WTC11 (cell line): ENCODE measurements at regions not wholly inside any gene's neighbourhood (a gene's known extent, or its start where the extent isn't known, plus 50 kb on each side); places are given as distances from the start of the nearest gene placed in this dataset.

Experiments used
- ATAC-seq: fragments of 200-7000 bp; cut with Tn5 transposase; 2 replicates; pipeline ENCODE4 v1.10.0; 2021; ENCODE audit warnings: mild to moderate bottlenecking, moderate library complexity
- CTCF ChIA-PET: fragments of 300-600 bp; sonication (Branson Sonifier 250); formaldehyde crosslinking; loops from one replicate; lab custom pipeline; 2021; ENCODE audit warnings: antibody characterized with exemption; lab: Charles Lee
- POLR2A ChIA-PET: fragments of 350-600 bp; sonication (Branson Sonifier 250); formaldehyde crosslinking; loops from one replicate; lab custom pipeline; 2021; ENCODE audit warnings: antibody characterized with exemption; lab: Charles Lee
- DNase-seq: peaks from one replicate; pipeline ENCODE4 v3.0.0; 2021; ENCODE audit warnings: low spot score
- H3K27ac Mint-ChIP-seq: 2 replicates; pipeline ENCODE4 v1.8.0; 2021; ENCODE audit warnings: mixed read lengths
- H3K27me3 Mint-ChIP-seq: 2 replicates; pipeline ENCODE4 v1.8.0; 2021; ENCODE audit warnings: low read depth, mild to moderate bottlenecking, moderate library complexity, mixed read lengths
- H3K36me3 Mint-ChIP-seq: 2 replicates; pipeline ENCODE4 v1.8.0; 2021; ENCODE audit warnings: mixed read lengths
- H3K4me1 Mint-ChIP-seq: 2 replicates; pipeline ENCODE4 v1.8.0; 2022; ENCODE audit warnings: mixed read lengths
- H3K4me3 Mint-ChIP-seq: 2 replicates; pipeline ENCODE4 v1.8.0; 2021; ENCODE audit warnings: mild to moderate bottlenecking, moderate library complexity, mixed read lengths
- H3K9me3 Mint-ChIP-seq: 2 replicates; pipeline ENCODE4 v1.8.0; 2021; ENCODE audit warnings: mixed read lengths
- AR ChIP-seq: fragments of 250-450 bp; sonication (Bioruptor Pico); IDR thresholded peaks from 2 replicates; pipeline ENCODE4 v1.9.0; 2021; ENCODE audit warnings: mild to moderate bottlenecking
- ETV6 ChIP-seq: sonication (generic); formaldehyde crosslinking; IDR thresholded peaks from 2 replicates; pipeline ENCODE4 v1.8.1; 2022; ENCODE audit warnings: mild to moderate bottlenecking, missing genetic modification reagents
- FOXJ3 ChIP-seq: sonication (generic); formaldehyde crosslinking; IDR thresholded peaks from 2 replicates; pipeline ENCODE4 v1.9.0; 2021; ENCODE audit warnings: missing genetic modification reagents, mild to moderate bottlenecking, borderline replicate concordance
- FOXP1 ChIP-seq: sonication (generic); formaldehyde crosslinking; IDR thresholded peaks from 2 replicates; pipeline ENCODE4 v1.8.0; 2022; ENCODE audit warnings: missing genetic modification reagents, mild to moderate bottlenecking, moderate library complexity, borderline replicate concordance
- GTF2I ChIP-seq: fragments of 250-450 bp; sonication (Bioruptor Pico); conservative IDR thresholded peaks from 2 replicates; pipeline ENCODE4 v1.4.0; 2021; ENCODE audit warnings: mild to moderate bottlenecking
- HMGA2 ChIP-seq: fragments of 250-450 bp; sonication (Bioruptor Pico); IDR thresholded peaks from 2 replicates; pipeline ENCODE4 v1.4.0; 2021; ENCODE audit warnings: mild to moderate bottlenecking, moderate library complexity
- MYBL2 ChIP-seq: sonication (generic); formaldehyde crosslinking; IDR thresholded peaks from 2 replicates; pipeline ENCODE4 v1.8.1; 2023; ENCODE audit warnings: mild to moderate bottlenecking, moderate library complexity, missing genetic modification reagents
- NFYB ChIP-seq: sonication (generic); formaldehyde crosslinking; conservative IDR thresholded peaks from 2 replicates; pipeline ENCODE4 v1.8.0; 2022; ENCODE audit warnings: low read depth, missing genetic modification reagents
- NR2C2 ChIP-seq: sonication (generic); formaldehyde crosslinking; IDR thresholded peaks from 2 replicates; pipeline ENCODE4 v1.8.0; 2022; ENCODE audit warnings: mild to moderate bottlenecking, missing genetic modification reagents
- OVOL2 ChIP-seq: fragments of 250-450 bp; sonication (Bioruptor Pico); IDR thresholded peaks from 2 replicates; pipeline ENCODE4 v1.9.0; 2021; ENCODE audit warnings: mild to moderate bottlenecking, borderline replicate concordance
- SMAD4 ChIP-seq: sonication (generic); formaldehyde crosslinking; IDR thresholded peaks from 2 replicates; pipeline ENCODE4 v1.8.0; 2022; ENCODE audit warnings: mild to moderate bottlenecking, missing genetic modification reagents
- SOX15 ChIP-seq: fragments of 250-450 bp; sonication (Bioruptor Pico); IDR thresholded peaks from 2 replicates; pipeline ENCODE4 v1.9.0; 2021; ENCODE audit warnings: mild to moderate bottlenecking
- SP1 ChIP-seq: sonication (generic); formaldehyde crosslinking; conservative IDR thresholded peaks from 2 replicates; pipeline ENCODE4 v1.8.1; 2022; ENCODE audit warnings: missing genetic modification reagents
- TCF7 ChIP-seq: sonication (generic); formaldehyde crosslinking; IDR thresholded peaks from 2 replicates; pipeline ENCODE4 v1.8.0; 2022; ENCODE audit warnings: mild to moderate bottlenecking, low read depth, missing genetic modification reagents, moderate library complexity
- TP53 ChIP-seq: sonication (generic); formaldehyde crosslinking; IDR thresholded peaks from 2 replicates; pipeline ENCODE4 v1.8.1; 2023; ENCODE audit warnings: mild to moderate bottlenecking, missing genetic modification reagents
- ZNF396 ChIP-seq: fragments of 250-450 bp; sonication (Bioruptor Pico); IDR thresholded peaks from 2 replicates; pipeline ENCODE4 v1.8.0; 2021; ENCODE audit warnings: mild to moderate bottlenecking, moderate library complexity, borderline replicate concordance
- ZNF512 ChIP-seq: sonication (generic); formaldehyde crosslinking; IDR thresholded peaks from 2 replicates; pipeline ENCODE4 v1.8.1; 2022; ENCODE audit warnings: missing genetic modification reagents, borderline replicate concordance
- TF ChIP-seq, protein P1 (sequence below): sonication (generic); formaldehyde crosslinking; IDR thresholded peaks from 2 replicates; pipeline ENCODE4 v1.8.1; 2023; ENCODE audit warnings: mild to moderate bottlenecking, missing genetic modification reagents
- TF ChIP-seq, protein P2 (sequence below): sonication (generic); formaldehyde crosslinking; IDR thresholded peaks from 2 replicates; pipeline ENCODE4 v1.8.1; 2022; ENCODE audit warnings: low read depth, missing genetic modification reagents, borderline replicate concordance
- TF ChIP-seq, protein P3 (sequence below): sonication (generic); formaldehyde crosslinking; IDR thresholded peaks from 2 replicates; pipeline ENCODE4 v1.8.1; 2022; ENCODE audit warnings: mild to moderate bottlenecking, moderate library complexity, missing genetic modification reagents
- TF ChIP-seq, protein P4 (sequence below): sonication (generic); formaldehyde crosslinking; IDR thresholded peaks from 2 replicates; pipeline ENCODE4 v1.8.1; 2023; ENCODE audit warnings: mild to moderate bottlenecking, missing genetic modification reagents, moderate library complexity

DNA sequence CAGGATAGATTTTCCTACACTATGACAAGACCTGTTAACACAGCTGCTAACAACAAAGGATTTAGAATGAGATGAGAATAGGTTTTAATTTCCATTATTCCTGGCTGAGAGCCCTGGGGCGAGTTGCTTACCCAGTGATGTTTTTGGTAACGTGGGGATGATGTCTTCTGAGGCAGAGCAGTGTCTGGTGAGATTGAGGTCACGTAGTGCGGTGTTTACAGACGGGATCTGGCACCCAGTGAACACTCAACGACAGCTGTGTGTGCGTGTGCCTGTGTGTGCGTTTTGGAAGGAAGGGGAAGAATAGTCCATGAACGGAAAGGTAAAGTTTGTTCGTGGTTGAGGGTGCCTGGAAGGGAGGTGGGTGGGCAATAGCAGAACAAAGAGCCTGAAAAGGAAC is 384.7 kb downstream of the C6orf118 start:
- no peaks in the 10 kb centered on the region for H3K9me3 Mint-ChIP-seq
- POLR2A ChIA-PET: no interaction called here

GRCh38 chr6:164917211-164917610 is 392.2 kb downstream of the C6orf118 start:
- ATAC-seq: no peak
- CTCF ChIA-PET: no interaction called here
- H3K4me3 Mint-ChIP-seq: no peak overlapping the region
- no peak for DNase-seq
- peaks cover 7% of the 10 kb centered on the region for H3K4me1 Mint-ChIP-seq
- peaks cover 29% of the 10 kb centered on the region for H3K9me3 Mint-ChIP-seq
- peaks cover 14% of the 10 kb centered on the region for H3K36me3 Mint-ChIP-seq
- POLR2A ChIA-PET: no interaction called here
- H3K27ac Mint-ChIP-seq: no peak overlapping the region
- no peaks in the 10 kb centered on the region for H3K27me3 Mint-ChIP-seq
- no peak for TF ChIP-seq HMGA2 (CRISPR knock-in tag)
- TF ChIP-seq, protein P1, sequence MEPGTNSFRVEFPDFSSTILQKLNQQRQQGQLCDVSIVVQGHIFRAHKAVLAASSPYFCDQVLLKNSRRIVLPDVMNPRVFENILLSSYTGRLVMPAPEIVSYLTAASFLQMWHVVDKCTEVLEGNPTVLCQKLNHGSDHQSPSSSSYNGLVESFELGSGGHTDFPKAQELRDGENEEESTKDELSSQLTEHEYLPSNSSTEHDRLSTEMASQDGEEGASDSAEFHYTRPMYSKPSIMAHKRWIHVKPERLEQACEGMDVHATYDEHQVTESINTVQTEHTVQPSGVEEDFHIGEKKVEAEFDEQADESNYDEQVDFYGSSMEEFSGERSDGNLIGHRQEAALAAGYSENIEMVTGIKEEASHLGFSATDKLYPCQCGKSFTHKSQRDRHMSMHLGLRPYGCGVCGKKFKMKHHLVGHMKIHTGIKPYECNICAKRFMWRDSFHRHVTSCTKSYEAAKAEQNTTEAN: no peak
- TF ChIP-seq, protein P2, sequence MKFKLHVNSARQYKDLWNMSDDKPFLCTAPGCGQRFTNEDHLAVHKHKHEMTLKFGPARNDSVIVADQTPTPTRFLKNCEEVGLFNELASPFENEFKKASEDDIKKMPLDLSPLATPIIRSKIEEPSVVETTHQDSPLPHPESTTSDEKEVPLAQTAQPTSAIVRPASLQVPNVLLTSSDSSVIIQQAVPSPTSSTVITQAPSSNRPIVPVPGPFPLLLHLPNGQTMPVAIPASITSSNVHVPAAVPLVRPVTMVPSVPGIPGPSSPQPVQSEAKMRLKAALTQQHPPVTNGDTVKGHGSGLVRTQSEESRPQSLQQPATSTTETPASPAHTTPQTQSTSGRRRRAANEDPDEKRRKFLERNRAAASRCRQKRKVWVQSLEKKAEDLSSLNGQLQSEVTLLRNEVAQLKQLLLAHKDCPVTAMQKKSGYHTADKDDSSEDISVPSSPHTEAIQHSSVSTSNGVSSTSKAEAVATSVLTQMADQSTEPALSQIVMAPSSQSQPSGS (CRISPR knock-in tag): no peak
- no peak for TF ChIP-seq ZNF512
- no peak for TF ChIP-seq TP53
- TF ChIP-seq ETV6 (CRISPR knock-in tag): no peak

More for the DNA sequence above, 384.7 kb downstream of the C6orf118 start:
- no peak for TF ChIP-seq ZNF396 (CRISPR knock-in tag)
- TF ChIP-seq SOX15 (CRISPR knock-in tag): no peak
- TF ChIP-seq, protein P1: no peak
- no peak for TF ChIP-seq FOXP1 (CRISPR knock-in tag)
- TF ChIP-seq NR2C2 (CRISPR knock-in tag): no peak
- no peak for TF ChIP-seq SP1 (CRISPR knock-in tag)
- TF ChIP-seq, protein P3, sequence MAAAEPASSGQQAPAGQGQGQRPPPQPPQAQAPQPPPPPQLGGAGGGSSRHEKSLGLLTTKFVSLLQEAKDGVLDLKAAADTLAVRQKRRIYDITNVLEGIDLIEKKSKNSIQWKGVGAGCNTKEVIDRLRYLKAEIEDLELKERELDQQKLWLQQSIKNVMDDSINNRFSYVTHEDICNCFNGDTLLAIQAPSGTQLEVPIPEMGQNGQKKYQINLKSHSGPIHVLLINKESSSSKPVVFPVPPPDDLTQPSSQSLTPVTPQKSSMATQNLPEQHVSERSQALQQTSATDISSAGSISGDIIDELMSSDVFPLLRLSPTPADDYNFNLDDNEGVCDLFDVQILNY (CRISPR knock-in tag): no peak
- no peak for TF ChIP-seq MYBL2 (CRISPR knock-in tag)
- TF ChIP-seq ZNF512: no peak
- TF ChIP-seq OVOL2 (CRISPR knock-in tag): no peak
- no peak for TF ChIP-seq TCF7 (CRISPR knock-in tag)
- no peak for TF ChIP-seq ETV6 (CRISPR knock-in tag)
- TF ChIP-seq GTF2I: no peak
- no peak for TF ChIP-seq HMGA2 (CRISPR knock-in tag)
- no peak for TF ChIP-seq AR (CRISPR knock-in tag)
- TF ChIP-seq, protein P4, sequence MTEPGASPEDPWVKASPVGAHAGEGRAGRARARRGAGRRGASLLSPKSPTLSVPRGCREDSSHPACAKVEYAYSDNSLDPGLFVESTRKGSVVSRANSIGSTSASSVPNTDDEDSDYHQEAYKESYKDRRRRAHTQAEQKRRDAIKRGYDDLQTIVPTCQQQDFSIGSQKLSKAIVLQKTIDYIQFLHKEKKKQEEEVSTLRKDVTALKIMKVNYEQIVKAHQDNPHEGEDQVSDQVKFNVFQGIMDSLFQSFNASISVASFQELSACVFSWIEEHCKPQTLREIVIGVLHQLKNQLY (CRISPR knock-in tag): no peak
- TF ChIP-seq FOXJ3: no peak
- no peak for TF ChIP-seq NFYB (CRISPR knock-in tag)
- TF ChIP-seq SMAD4 (CRISPR knock-in tag): no peak
- H3K27me3 Mint-ChIP-seq: no peaks in the 10 kb centered on the region
- no peak overlapping the region for H3K4me3 Mint-ChIP-seq
- H3K27ac Mint-ChIP-seq: no peak overlapping the region
- DNase-seq: no peak
- no peaks in the 10 kb centered on the region for H3K36me3 Mint-ChIP-seq
- H3K4me1 Mint-ChIP-seq: no peaks in the 10 kb centered on the region
- ATAC-seq: no peak
- CTCF ChIA-PET: no interaction called here
